Endothelial cell (in vitro differentiated cells): ENCODE measurements at regions not wholly inside any gene's neighbourhood (a gene's known extent, or its start where the extent isn't known, plus 50 kb on each side); places are given as distances from the start of the nearest gene placed in this dataset.

Experiments
- DNase-seq: peaks from one replicate; pipeline ENCODE4 v3.0.0; 2021; ENCODE audit warnings: low spot score
- H3K27ac Mint-ChIP-seq: one replicate; pipeline ENCODE4 v1.8.0; 2021; ENCODE audit warnings: mixed read lengths, inconsistent platforms; ENCODE audit not compliant: unreplicated experiment
- H3K27me3 Mint-ChIP-seq: one replicate; pipeline ENCODE4 v1.8.0; 2021; ENCODE audit warnings: mild to moderate bottlenecking, moderate library complexity, mixed read lengths, inconsistent platforms; ENCODE audit not compliant: unreplicated experiment
- H3K36me3 Mint-ChIP-seq: one replicate; pipeline ENCODE4 v1.8.0; 2021; ENCODE audit warnings: mild to moderate bottlenecking, low read depth, mixed read lengths, inconsistent platforms; ENCODE audit not compliant: unreplicated experiment
- H3K4me1 Mint-ChIP-seq: one replicate; pipeline ENCODE4 v1.8.0; 2021; ENCODE audit warnings: mild to moderate bottlenecking, mixed read lengths, inconsistent platforms; ENCODE audit not compliant: unreplicated experiment
- H3K4me3 Mint-ChIP-seq: one replicate; pipeline ENCODE4 v1.8.0; 2021; ENCODE audit warnings: mild to moderate bottlenecking, mixed read lengths, inconsistent platforms; ENCODE audit not compliant: unreplicated experiment
- H3K9me3 Mint-ChIP-seq: one replicate; pipeline ENCODE4 v1.8.0; 2021; ENCODE audit warnings: mixed read lengths, inconsistent platforms; ENCODE audit not compliant: unreplicated experiment
- CTCF ChIP-seq: fragments of 200-600 bp; sonication (generic); IDR thresholded peaks from one replicate; pipeline ENCODE4 v1.5.0; 2021; ENCODE audit warnings: antibody characterized with exemption; ENCODE audit not compliant: unreplicated experiment

GRCh38 chr1:203573730-203574129 is 52.9 kb upstream of the ATP2B4 start:
- no peak for DNase-seq
- H3K4me1 Mint-ChIP-seq = peaks cover 8% of the 10 kb centered on the region
- peaks cover 3% of the 10 kb centered on the region for H3K27me3 Mint-ChIP-seq
- H3K4me3 Mint-ChIP-seq = no peak overlapping the region
- H3K27ac Mint-ChIP-seq = no peak overlapping the region
- TF ChIP-seq CTCF = no peak
- no peaks in the 10 kb centered on the region for H3K36me3 Mint-ChIP-seq
- no peaks in the 10 kb centered on the region for H3K9me3 Mint-ChIP-seq
